Ishikawa (cell line): ENCODE measurements at regions not wholly inside any gene's neighbourhood (a gene's known extent, or its start where the extent isn't known, plus 50 kb on each side); places are given as distances from the start of the nearest gene placed in this dataset.

Experiments
- CEBPB ChIP-seq: IDR thresholded peaks from 2 replicates; pipeline ENCODE4 v1.6.1; 2012
- CREB1 ChIP-seq: IDR thresholded peaks from 2 replicates; pipeline ENCODE4 v1.6.1; 2012; ENCODE audit warnings: low read depth
- EGR1 ChIP-seq: IDR thresholded peaks from 2 replicates; pipeline ENCODE4 v1.6.1; 2012
- EP300 ChIP-seq: IDR thresholded peaks from 2 replicates; pipeline ENCODE4 v1.6.1; 2012; ENCODE audit warnings: borderline replicate concordance
- FOXM1 ChIP-seq: IDR thresholded peaks from 2 replicates; pipeline ENCODE4 v1.6.1; 2012; ENCODE audit warnings: low read depth, borderline replicate concordance
- NFIC ChIP-seq: IDR thresholded peaks from 2 replicates; pipeline ENCODE4 v1.6.1; 2012
- RAD21 ChIP-seq: IDR thresholded peaks from 2 replicates; pipeline ENCODE4 v1.6.1; 2012; ENCODE audit warnings: low read depth
- TAF1 ChIP-seq: IDR thresholded peaks from 2 replicates; pipeline ENCODE4 v1.6.1; 2012; ENCODE audit warnings: low read depth, mild to moderate bottlenecking
- TCF12 ChIP-seq: IDR thresholded peaks from 2 replicates; pipeline ENCODE4 v1.6.1; 2012; ENCODE audit warnings: low read depth
- TEAD4 ChIP-seq: IDR thresholded peaks from 2 replicates; pipeline ENCODE4 v1.6.1; 2012
- YY1 ChIP-seq: IDR thresholded peaks from 2 replicates; pipeline ENCODE4 v1.6.1; 2012; ENCODE audit warnings: low read depth
- ZBTB7A ChIP-seq: IDR thresholded peaks from 2 replicates; pipeline ENCODE4 v1.6.1; 2012; ENCODE audit warnings: low read depth
- TF ChIP-seq, protein P1 (sequence below): IDR thresholded peaks from 2 replicates; pipeline ENCODE4 v1.6.1; 2012
- TF ChIP-seq, protein P2 (sequence below): IDR thresholded peaks from 2 replicates; pipeline ENCODE4 v1.6.1; 2012; ENCODE audit warnings: low read depth, mild to moderate bottlenecking
- TF ChIP-seq, protein P3 (sequence below): IDR thresholded peaks from 2 replicates; pipeline ENCODE4 v1.6.1; 2012

- TF ChIP-seq EP300, result no peak
- TF ChIP-seq, protein P1, sequence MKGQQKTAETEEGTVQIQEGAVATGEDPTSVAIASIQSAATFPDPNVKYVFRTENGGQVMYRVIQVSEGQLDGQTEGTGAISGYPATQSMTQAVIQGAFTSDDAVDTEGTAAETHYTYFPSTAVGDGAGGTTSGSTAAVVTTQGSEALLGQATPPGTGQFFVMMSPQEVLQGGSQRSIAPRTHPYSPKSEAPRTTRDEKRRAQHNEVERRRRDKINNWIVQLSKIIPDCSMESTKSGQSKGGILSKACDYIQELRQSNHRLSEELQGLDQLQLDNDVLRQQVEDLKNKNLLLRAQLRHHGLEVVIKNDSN, result no peak
- no peak for TF ChIP-seq CREB1
- TF ChIP-seq TCF12, result no peak
- TF ChIP-seq CEBPB, result no peak
- TF ChIP-seq, protein P2, sequence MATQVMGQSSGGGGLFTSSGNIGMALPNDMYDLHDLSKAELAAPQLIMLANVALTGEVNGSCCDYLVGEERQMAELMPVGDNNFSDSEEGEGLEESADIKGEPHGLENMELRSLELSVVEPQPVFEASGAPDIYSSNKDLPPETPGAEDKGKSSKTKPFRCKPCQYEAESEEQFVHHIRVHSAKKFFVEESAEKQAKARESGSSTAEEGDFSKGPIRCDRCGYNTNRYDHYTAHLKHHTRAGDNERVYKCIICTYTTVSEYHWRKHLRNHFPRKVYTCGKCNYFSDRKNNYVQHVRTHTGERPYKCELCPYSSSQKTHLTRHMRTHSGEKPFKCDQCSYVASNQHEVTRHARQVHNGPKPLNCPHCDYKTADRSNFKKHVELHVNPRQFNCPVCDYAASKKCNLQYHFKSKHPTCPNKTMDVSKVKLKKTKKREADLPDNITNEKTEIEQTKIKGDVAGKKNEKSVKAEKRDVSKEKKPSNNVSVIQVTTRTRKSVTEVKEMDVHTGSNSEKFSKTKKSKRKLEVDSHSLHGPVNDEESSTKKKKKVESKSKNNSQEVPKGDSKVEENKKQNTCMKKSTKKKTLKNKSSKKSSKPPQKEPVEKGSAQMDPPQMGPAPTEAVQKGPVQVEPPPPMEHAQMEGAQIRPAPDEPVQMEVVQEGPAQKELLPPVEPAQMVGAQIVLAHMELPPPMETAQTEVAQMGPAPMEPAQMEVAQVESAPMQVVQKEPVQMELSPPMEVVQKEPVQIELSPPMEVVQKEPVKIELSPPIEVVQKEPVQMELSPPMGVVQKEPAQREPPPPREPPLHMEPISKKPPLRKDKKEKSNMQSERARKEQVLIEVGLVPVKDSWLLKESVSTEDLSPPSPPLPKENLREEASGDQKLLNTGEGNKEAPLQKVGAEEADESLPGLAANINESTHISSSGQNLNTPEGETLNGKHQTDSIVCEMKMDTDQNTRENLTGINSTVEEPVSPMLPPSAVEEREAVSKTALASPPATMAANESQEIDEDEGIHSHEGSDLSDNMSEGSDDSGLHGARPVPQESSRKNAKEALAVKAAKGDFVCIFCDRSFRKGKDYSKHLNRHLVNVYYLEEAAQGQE, result no peak
- no peak for TF ChIP-seq EGR1
These were observed 1671.2 kb downstream of the OLFM4 start for GRCh38 chr13:54699831-54700230.

- no peak for TF ChIP-seq CEBPB
- no peak for TF ChIP-seq EGR1
- TF ChIP-seq, protein P3, sequence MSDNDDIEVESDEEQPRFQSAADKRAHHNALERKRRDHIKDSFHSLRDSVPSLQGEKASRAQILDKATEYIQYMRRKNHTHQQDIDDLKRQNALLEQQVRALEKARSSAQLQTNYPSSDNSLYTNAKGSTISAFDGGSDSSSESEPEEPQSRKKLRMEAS, result no peak
- no peak for TF ChIP-seq EP300
- no peak for TF ChIP-seq RAD21
- TF ChIP-seq FOXM1, result no peak
- TF ChIP-seq, protein P2, result no peak
- TF ChIP-seq ZBTB7A, result no peak
- no peak for TF ChIP-seq YY1
- TF ChIP-seq NFIC, result no peak
- no peak for TF ChIP-seq CREB1
These were observed 1677.1 kb downstream of the OLFM4 start for GRCh38 chr13:54705738-54706137.

- TF ChIP-seq RAD21, result no peak
- no peak for TF ChIP-seq TEAD4
- TF ChIP-seq EGR1, result no peak
- TF ChIP-seq CEBPB, result no peak
- TF ChIP-seq FOXM1, result no peak
- no peak for TF ChIP-seq EP300
- TF ChIP-seq TCF12, result no peak
- TF ChIP-seq, protein P3, result no peak
- TF ChIP-seq, protein P2, result no peak
- TF ChIP-seq NFIC, result no peak
- no peak for TF ChIP-seq CREB1
- TF ChIP-seq ZBTB7A, result no peak
- TF ChIP-seq TAF1, result no peak
- TF ChIP-seq, protein P1, result no peak
- TF ChIP-seq YY1, result no peak
These were observed 1677.7 kb downstream of the OLFM4 start for GRCh38 chr13:54706336-54706735.

DNA sequence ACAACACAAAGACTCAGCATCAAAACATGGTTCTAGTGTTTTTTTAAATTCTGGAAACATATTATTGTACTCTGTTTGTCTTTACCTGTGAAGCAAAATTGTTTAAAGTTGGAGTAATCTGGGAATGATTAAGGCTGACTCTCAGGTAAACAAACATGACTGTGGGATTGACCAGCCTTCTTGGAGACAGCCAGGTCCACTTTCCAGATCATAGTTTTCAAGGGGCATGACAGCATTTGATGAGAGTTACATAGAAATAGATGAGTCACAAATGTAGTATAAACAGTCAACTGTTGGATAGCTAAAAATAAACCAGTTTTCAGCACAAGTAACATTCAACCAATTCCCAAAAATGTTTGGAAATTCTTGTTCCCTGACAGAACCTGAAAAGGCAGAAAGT is 1680.9 kb downstream of the OLFM4 start:
- no peak for TF ChIP-seq TCF12
- TF ChIP-seq RAD21, result no peak
- no peak for TF ChIP-seq EP300
- TF ChIP-seq, protein P3, result no peak
- TF ChIP-seq TAF1, result no peak
- TF ChIP-seq YY1, result no peak
- TF ChIP-seq, protein P1, result no peak
- no peak for TF ChIP-seq CEBPB
- TF ChIP-seq FOXM1, result no peak
- no peak for TF ChIP-seq ZBTB7A
- TF ChIP-seq, protein P2, result no peak
